HCT116 (cell line): ENCODE measurements at regions not wholly inside any gene's neighbourhood (a gene's known extent, or its start where the extent isn't known, plus 50 kb on each side); places are given as distances from the start of the nearest gene placed in this dataset.

ENCODE experiments used
- ATAC-seq: fragments of 200-7000 bp; cut with Tn5 transposase; 2 replicates; pipeline ENCODE4 v1.9.1; 2020; ENCODE audit warnings: mild to moderate bottlenecking, moderate library complexity
- BruUV-seq: library from RNA; stranded (reverse); fragments of 400-500 nt; replicated peaks from 2 replicates; lab custom pipeline; 2021; lab: Mats Ljungman, UMichigan
- CTCF ChIA-PET: fragments of 300-600 bp; sonication (Branson Sonifier 250); formaldehyde crosslinking; loops from one replicate; lab custom pipeline; 2021; ENCODE audit warnings: antibody characterized with exemption; lab: Charles Lee
- POLR2A ChIA-PET: fragments of 300-600, 350-600 bp; sonication (Branson Sonifier 250); formaldehyde crosslinking; loops from one replicate; lab custom pipeline; 2021; ENCODE audit warnings: antibody characterized with exemption; lab: Charles Lee
- RAD21 ChIA-PET, 2 experiments: fragments of 300-600 bp; sonication (Branson Sonifier 250); formaldehyde crosslinking; loops; one replicate each; lab custom pipeline; 2023; ENCODE audit warnings: low total read pairs in 2 of 2; ENCODE audit not compliant: uncharacterized antibody in 2 of 2, unreplicated experiment in 2 of 2, low non-redundant PET in 1 of 2; lab: Charles Lee
- DNase-seq: peaks from one replicate; pipeline ENCODE4 v3.0.0-alpha.2; 2010; ENCODE audit warnings: low read depth, low spot score
- H2AFZ ChIP-seq: fragments of 200-600 bp; shearing (Covaris generic), sonication (generic); 2 replicates; pipeline ENCODE4 v1.6.1; 2017; ENCODE audit warnings: low read depth, mixed run types, mixed read lengths, antibody characterized with exemption, low read length; ENCODE audit not compliant: poor library complexity, severe bottlenecking
- H3K27ac ChIP-seq: 2 replicates; pipeline ENCODE4 v1.5.1; 2012; ENCODE audit warnings: low read depth, low read length
- H3K27me3 ChIP-seq: fragments of 200-600 bp; sonication (generic); 2 replicates; pipeline ENCODE4 v1.6.1; 2016; ENCODE audit warnings: mixed run types, low read length, mixed read lengths; ENCODE audit not compliant: insufficient read depth
- H3K36me3 ChIP-seq, 2 experiments: fragments of 200-500 bp in 1 of 2; fragments of 200-600 bp in 1 of 2; sonication (Bioruptor generic) in 1 of 2; sonication (generic) in 1 of 2; 2 replicates each; pipeline versions ENCODE4 v1.5.1 to v1.6.1; 2014 to 2016; ENCODE audit warnings: low read length in 2 of 2, inconsistent platforms in 1 of 2, mixed read lengths in 1 of 2, mixed run types in 1 of 2; ENCODE audit not compliant: insufficient read depth in 2 of 2, control insufficient read depth in 1 of 2
- H3K4me1 ChIP-seq, 2 experiments: fragments of 200-600 bp in 1 of 2; sonication (generic) in 1 of 2; 2 replicates each; pipeline versions ENCODE4 v1.5.1 to v1.6.1; 2012 to 2017; ENCODE audit warnings: low read length in 2 of 2, inconsistent platforms in 1 of 2, mild to moderate bottlenecking in 1 of 2, mixed read lengths in 1 of 2, mixed run types in 1 of 2, moderate library complexity in 1 of 2; ENCODE audit not compliant: insufficient read depth in 2 of 2, control insufficient read depth in 1 of 2
- H3K4me2 ChIP-seq: fragments of 200-600 bp; sonication (generic); 2 replicates; pipeline ENCODE4 v1.6.1; 2017; ENCODE audit warnings: mixed run types, low read length, mixed read lengths
- H3K4me3 ChIP-seq, 2 experiments: fragments of 200-600 bp in 1 of 2; sonication (generic) in 1 of 2; replicated peaks in 1 of 2; 2 replicates each; pipeline ENCODE4 v1.5.1; 2011 to 2016; ENCODE audit warnings: low read length in 2 of 2, control low read depth in 1 of 2, low read depth in 1 of 2, mild to moderate bottlenecking in 1 of 2, mixed read lengths in 1 of 2, mixed run types in 1 of 2
- H3K79me2 ChIP-seq: fragments of 200-600 bp; sonication (generic); 2 replicates; pipeline ENCODE4 v1.6.1; 2017; ENCODE audit warnings: mild to moderate bottlenecking, mixed run types, low read length, moderate library complexity, mixed read lengths; ENCODE audit not compliant: insufficient read depth
- H3K9ac ChIP-seq: fragments of 200-600 bp; sonication (generic); 2 replicates; pipeline ENCODE4 v1.6.1; 2016; ENCODE audit warnings: low read length, mixed read lengths
- H3K9me2 ChIP-seq: fragments of 200-600 bp; sonication (generic), shearing (Covaris generic); 2 replicates; pipeline ENCODE4 v1.6.1; 2017; ENCODE audit warnings: mixed run types, mild to moderate bottlenecking, moderate library complexity; ENCODE audit not compliant: insufficient read depth
- H3K9me3 ChIP-seq, 2 experiments: fragments of 200-500 bp in 1 of 2; fragments of 200-600 bp in 1 of 2; sonication (Bioruptor generic) in 1 of 2; sonication (generic) in 1 of 2; 2 replicates each; pipeline ENCODE4 v1.6.1; 2014 to 2017; ENCODE audit warnings: low read length in 2 of 2, mixed read lengths in 2 of 2, inconsistent platforms in 1 of 2, low read depth in 1 of 2, mild to moderate bottlenecking in 1 of 2, mixed run types in 1 of 2, moderate library complexity in 1 of 2; ENCODE audit not compliant: control insufficient read depth in 1 of 2, insufficient read depth in 1 of 2
- H4K20me1 ChIP-seq: fragments of 200-600 bp; sonication (generic), shearing (Covaris generic); 2 replicates; pipeline ENCODE4 v1.6.1; 2017; ENCODE audit warnings: mixed run types, mild to moderate bottlenecking, moderate library complexity; ENCODE audit not compliant: insufficient read depth
- CBX3 ChIP-seq: IDR thresholded peaks from 2 replicates; pipeline ENCODE4 v1.6.1; 2012; ENCODE audit warnings: low read depth
- FOSL1 ChIP-seq: IDR thresholded peaks from 2 replicates; pipeline ENCODE4 v1.6.1; 2012; ENCODE audit warnings: low read depth
- POLR2AphosphoS5 ChIP-seq: IDR thresholded peaks from 2 replicates; pipeline ENCODE4 v1.6.1; 2011; ENCODE audit warnings: mild to moderate bottlenecking, low read depth, low read length, moderate library complexity
- RAD21 ChIP-seq: IDR thresholded peaks from 2 replicates; pipeline ENCODE4 v1.6.1; 2012; ENCODE audit warnings: low read depth, mild to moderate bottlenecking
- SP1 ChIP-seq: IDR thresholded peaks from 2 replicates; pipeline ENCODE4 v1.6.1; 2012; ENCODE audit warnings: low read depth
- YY1 ChIP-seq: IDR thresholded peaks from 2 replicates; pipeline ENCODE4 v1.6.1; 2011; ENCODE audit warnings: low read length, low read depth, moderate library complexity, mild to moderate bottlenecking; ENCODE audit not compliant: insufficient replicate concordance; ENCODE audit errors: extremely low read depth
- ZBTB33 ChIP-seq: IDR thresholded peaks from 2 replicates; pipeline ENCODE4 v1.6.1; 2011; ENCODE audit warnings: mild to moderate bottlenecking, low read length, moderate library complexity; ENCODE audit not compliant: insufficient replicate concordance; ENCODE audit errors: extremely low read depth
- ZFX ChIP-seq: fragments of 450-650 bp; IDR thresholded peaks from 2 replicates; pipeline ENCODE4 v1.6.1; 2017
- intact Hi-C: fragments of 100-400 bp; cut with micrococcal nuclease; formaldehyde crosslinking; loops from 2 replicates; pipeline ENCODE4 v1.10.0; 2022

DNA sequence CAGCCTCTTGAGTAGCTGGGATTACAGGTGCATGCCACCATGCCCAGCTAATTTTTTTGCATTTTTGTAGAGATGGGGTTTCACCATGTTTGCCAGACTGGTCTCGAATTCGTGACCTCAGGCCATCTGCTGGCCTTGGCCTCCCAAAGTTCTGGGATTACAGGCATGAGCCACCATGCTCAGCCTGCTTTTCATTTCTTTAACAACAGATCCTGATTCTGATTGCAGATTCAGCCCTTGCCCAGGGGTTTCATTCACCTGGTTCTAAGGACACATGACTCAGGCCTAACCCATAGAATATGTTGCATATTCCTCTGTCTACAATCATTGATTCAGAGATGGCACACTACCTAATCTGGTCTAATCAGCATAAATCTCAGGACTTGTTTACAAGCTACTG is 56.1 kb upstream of the CCDC112 start:
- ATAC-seq (no peak), DNase-seq (no peak)
- H3K9me3 ChIP-seq = no peaks in the 10 kb centered on the region
- H3K4me2 ChIP-seq = no peak overlapping the region
- no peaks in the 10 kb centered on the region for H3K27me3 ChIP-seq
- no peak overlapping the region for H2AFZ ChIP-seq
- no TSS peak for BruUV-seq
- H3K27ac ChIP-seq = no peak overlapping the region
- RAD21 ChIA-PET = no interaction called here
- no peaks in the 10 kb centered on the region for H3K79me2 ChIP-seq
- H3K4me1 ChIP-seq = peaks cover 8 to 26% of the 10 kb centered on the region in 2 experiments
- no peak overlapping the region for H3K4me3 ChIP-seq
- CTCF ChIA-PET = no interaction called here
- POLR2A ChIA-PET = no interaction called here
- H3K9ac ChIP-seq = no peak overlapping the region
- no peaks in the 10 kb centered on the region for H4K20me1 ChIP-seq
- H3K9me2 ChIP-seq = no peaks in the 10 kb centered on the region; the same call in 1 of the 2 replicates
- intact Hi-C loops = no loop called here
- TF ChIP-seq POLR2AphosphoS5 (no peak), ZBTB33 (no peak), RAD21 (no peak), FOSL1 (no peak), ZFX (no peak)
- H3K36me3 ChIP-seq = no peaks in the 10 kb centered on the region

DNA sequence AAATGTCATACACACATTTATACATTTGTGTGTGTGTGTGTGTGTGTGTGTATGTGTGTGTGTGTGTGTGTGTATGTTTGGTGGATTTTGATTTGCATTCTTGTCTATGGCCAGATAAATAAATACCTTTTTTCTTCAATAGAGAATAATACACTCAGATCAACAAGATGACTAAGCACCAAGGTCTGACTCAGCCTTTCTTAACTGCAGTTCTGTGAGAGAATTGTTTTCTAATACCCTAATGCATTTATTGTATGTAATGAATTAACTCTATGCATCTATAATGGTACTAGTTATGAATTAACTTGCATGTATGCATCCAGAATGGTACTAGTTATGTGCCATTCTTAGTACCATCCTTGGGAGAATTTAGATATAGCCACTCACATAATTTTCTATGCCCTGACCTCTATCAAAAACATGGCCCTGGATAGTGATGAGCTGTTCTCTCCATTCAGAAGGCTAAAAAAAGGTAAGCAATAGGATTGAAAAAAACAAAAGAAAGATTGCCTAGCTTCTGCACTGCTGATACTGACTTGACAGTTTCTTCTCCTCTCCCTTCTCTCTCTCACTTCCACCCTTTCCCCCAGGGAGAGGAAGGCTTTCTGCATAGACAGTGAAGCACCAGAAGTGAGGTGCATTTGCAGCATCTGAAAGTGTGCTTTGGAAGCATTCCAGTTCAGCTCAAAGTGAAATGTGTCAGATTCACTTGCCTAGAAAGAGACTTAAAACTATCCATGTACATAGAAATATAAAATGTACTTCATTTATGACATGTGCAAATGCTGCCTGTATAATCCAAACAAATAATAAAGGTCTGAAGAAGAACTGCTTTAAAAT is 55.1 kb upstream of the CCDC112 start:
- Histone ChIP-seq H4K20me1 (no peaks in the 10 kb centered on the region), H3K36me3 (no peaks in the 10 kb centered on the region), H3K27me3 (no peaks in the 10 kb centered on the region), H3K9me3 (no peaks in the 10 kb centered on the region), H3K4me2 (peak overlapping the region; percentile 26), H3K4me1 (peaks cover 8 to 26% of the 10 kb centered on the region in 2 experiments), H3K27ac (no peak overlapping the region), H3K9ac (no peak overlapping the region), H3K9me2 (no peaks in the 10 kb centered on the region; the same call in 1 of the 2 replicates), H2AFZ (peak overlapping the region; percentile 83), H3K4me3 (no peak overlapping the region), H3K79me2 (no peaks in the 10 kb centered on the region)
- POLR2A ChIA-PET = no interaction called here
- ATAC-seq (peak; percentile 36; the same call in 1 of the 2 replicates), DNase-seq (no peak)
- no TSS peak for BruUV-seq
- CTCF ChIA-PET = no interaction called here
- TF ChIP-seq CBX3 (0 out of 2 replicates have a peak, but pooled peaks have one; percentile 43), YY1 (no peak), ZFX (no peak), SP1 (peak; percentile 26; the same call in 1 of the 2 replicates), FOSL1 (peak; percentile 70)
- RAD21 ChIA-PET = no interaction called here
- intact Hi-C loops = no loop called here
